HT1080 (cell line): ENCODE measurements at regions not wholly inside any gene's neighbourhood (a gene's known extent, or its start where the extent isn't known, plus 50 kb on each side); places are given as distances from the start of the nearest gene placed in this dataset.
"Not testable (repeated sequence)": the region's sequence is repeated elsewhere in the genome, so short reads cannot be mapped to it uniquely, and the experiment has no call there.

Source experiments
- DNase-seq: peaks from one replicate; pipeline ENCODE4 v3.0.0-alpha.2; 2015; ENCODE audit warnings: low read depth

GRCh38 chr6:119669221-119669620 is 319.7 kb upstream of the MAN1A1 start:
- no peak for DNase-seq

DNA sequence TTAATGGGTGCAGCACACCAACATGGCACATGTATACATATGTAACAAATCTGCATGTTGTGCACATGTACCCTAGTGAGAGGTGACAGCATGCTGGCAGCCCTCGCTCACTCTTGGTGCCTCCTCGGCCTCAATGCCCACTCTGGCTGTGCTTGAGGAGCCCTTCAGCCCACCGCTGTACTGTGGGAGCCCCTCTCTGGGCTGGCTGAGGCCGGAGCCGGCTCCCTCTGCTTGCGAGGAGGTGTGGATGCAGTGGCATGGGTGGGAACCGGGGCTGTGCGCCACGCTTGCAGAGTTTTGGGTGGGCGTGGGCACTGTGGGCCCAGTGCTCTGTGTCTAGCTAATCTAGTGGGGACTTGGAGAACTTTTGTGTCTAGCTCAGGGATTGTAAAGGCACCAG is 315.9 kb upstream of the MAN1A1 start:
- DNase-seq: not testable (repeated sequence)

DNA sequence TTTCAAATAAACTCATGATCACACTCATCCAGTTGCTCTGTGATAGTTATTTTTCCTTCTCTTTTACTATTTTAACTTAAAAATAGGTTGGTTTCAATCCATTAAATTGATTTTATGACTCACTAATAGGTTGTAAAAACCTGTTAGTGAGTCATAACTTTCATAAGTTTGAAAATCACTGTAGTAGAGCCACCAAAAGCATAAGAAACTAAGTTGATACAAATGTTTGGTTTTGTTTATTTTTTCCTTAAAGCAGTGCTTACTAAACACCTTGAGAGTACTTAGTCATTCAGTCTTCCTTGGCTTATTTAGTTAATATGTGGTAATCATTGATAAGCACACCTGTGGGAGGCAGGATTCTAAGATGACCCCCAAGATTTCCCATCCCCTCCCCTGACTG is 312.1 kb upstream of the MAN1A1 start:
- DNase-seq: no peak

DNA sequence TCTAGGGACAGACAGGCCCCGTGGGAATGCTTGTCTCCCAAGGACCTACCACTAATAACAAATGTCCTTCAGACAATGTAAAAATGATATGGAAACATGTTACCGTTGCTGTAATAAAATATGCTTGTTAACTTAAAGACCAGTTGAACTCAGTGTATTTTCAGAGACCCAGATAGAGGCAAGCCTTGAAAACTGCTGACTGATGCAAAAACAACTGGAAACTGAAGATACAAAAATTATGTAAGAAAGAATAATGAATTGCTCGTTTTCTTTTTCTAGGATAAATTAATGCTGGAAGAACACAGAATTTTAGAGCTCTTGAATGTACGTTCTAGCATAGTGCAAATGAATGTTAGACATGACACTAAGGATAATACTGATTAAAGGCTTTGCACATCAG is 311.5 kb upstream of the MAN1A1 start:
- no peak for DNase-seq

- no peak for DNase-seq
These were observed 309.4 kb upstream of the MAN1A1 start for GRCh38 chr6:119658917-119659316.

GRCh38 chr6:119655124-119655523 is 305.6 kb upstream of the MAN1A1 start:
- no peak for DNase-seq

DNA sequence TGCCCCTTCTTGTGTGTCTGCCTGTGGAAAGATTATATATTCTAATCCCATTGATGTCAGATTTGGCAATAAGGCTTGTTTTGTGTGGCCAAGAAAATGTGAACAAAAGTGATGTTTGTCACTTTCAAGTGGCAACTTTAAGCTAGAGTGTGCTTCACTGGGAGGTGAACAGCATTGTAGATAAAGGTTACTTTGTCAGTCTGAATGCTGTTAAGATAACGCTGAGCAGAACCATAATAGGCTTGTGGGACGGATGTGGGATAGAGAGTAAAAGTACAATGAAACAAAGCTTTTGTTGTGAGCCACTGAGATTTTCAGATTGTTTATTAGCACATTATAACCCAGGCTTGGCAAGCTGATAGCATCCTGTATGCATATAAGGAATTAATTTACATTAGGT is 303.8 kb upstream of the MAN1A1 start:
- DNase-seq: no peak

GRCh38 chr6:119649531-119649930 is 300.0 kb upstream of the MAN1A1 start:
- DNase-seq: no peak

DNA sequence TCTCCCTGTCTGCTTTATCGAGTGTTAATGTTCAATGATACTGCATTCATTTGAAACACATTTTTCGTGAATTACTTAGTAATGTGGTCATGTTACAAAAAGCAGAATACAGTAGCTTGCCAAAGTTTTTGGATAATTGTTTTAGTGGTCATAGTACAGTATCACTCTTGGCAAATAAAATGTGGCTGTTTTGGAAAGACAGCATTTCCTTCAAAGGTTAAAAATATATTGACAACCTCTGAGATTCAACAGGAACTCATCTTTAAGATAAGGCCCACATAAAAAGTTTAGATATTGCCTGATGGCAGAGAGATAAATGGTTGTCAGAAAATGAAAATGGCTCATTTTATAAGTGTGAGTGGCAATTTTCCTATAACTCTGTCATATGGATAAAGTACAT is 297.7 kb upstream of the MAN1A1 start:
- no peak for DNase-seq

DNA sequence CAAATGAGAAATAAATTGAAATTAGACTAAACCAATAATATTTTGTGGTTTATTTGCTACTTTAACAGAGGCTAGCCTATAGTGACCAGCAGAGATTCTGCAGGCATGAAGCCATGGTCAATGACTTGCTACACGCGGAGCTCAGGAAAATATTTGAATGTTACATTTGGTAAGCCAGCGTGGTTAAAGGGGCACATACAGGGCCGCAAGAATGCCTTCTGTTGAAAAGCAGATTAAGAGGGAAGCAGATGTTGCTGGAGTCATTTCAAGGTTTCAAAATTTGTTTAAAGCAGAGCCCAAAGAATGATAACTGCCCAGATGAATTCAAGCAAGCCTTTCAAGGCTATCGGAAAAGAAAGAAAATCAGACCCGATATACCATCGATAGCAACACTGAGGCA is 294.3 kb upstream of the MAN1A1 start:
- DNase-seq: no peak

DNA sequence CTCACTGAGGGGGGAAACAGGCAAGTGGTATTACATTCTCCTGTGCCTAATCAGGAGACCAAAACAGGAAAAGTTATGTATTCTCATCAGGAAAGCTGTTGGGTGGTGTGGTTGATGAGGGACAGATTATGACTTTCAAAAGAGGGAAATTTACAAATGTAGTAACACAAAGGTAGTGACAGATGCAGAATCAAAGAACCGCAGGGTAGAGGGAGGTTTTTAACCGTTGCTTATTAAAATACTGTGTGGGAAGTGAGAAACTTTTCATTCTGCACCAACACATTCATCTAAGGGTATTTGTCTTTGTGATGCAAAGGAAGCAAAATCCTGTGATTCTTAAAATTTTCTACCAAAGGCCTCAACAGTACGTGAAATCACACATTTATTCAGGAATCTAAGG is 288.2 kb upstream of the MAN1A1 start:
- DNase-seq: no peak

DNA sequence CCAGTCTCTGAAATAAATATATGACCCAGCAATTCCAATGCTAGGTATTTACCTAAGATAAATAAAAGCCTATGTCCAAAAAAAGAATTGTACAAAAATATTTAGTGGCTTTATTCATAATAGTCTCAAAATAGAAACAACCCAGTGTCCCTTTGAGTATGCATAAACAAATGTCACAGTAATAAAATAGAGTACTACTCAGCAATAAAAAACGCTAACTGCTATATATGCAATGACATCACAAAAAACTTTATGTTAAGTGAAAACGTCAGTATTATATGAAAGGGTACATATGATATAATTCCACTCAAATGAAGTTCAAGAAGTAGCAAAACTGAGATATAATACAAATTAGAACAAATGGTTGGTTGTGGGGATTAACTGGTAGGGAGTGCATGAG is 286.5 kb upstream of the MAN1A1 start:
- DNase-seq: no peak

GRCh38 chr6:119633461-119633860 is 283.9 kb upstream of the MAN1A1 start:
- DNase-seq: no peak

DNA sequence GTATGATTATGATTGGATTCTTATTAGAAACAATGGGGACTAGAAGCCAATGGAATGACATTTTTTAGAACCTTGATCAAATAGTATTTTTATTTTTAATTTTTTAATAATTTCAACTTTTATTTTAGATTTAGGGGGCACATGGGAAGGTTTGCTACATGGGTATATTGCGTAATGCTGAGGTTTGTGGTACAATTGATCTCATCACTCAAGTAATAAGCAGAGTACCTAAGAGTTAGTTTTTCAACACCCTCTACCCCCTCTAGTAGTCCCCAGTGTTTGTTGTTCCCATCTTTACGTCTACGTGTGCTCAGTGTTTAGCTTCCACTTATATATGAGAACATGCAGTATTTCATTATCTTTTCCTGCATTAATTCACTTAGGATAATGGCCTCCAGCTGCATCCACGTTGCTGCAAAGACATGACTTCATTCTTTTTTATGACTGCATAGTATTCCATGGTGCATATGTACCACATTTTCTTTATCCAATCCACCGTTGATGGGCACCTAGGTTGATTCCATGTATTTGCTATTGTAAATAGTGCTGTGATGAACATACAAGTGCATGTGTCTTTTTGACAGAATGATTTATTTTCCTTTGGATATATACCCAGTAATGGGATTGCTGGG is 281.1 kb upstream of the MAN1A1 start:
- no peak for DNase-seq

DNA sequence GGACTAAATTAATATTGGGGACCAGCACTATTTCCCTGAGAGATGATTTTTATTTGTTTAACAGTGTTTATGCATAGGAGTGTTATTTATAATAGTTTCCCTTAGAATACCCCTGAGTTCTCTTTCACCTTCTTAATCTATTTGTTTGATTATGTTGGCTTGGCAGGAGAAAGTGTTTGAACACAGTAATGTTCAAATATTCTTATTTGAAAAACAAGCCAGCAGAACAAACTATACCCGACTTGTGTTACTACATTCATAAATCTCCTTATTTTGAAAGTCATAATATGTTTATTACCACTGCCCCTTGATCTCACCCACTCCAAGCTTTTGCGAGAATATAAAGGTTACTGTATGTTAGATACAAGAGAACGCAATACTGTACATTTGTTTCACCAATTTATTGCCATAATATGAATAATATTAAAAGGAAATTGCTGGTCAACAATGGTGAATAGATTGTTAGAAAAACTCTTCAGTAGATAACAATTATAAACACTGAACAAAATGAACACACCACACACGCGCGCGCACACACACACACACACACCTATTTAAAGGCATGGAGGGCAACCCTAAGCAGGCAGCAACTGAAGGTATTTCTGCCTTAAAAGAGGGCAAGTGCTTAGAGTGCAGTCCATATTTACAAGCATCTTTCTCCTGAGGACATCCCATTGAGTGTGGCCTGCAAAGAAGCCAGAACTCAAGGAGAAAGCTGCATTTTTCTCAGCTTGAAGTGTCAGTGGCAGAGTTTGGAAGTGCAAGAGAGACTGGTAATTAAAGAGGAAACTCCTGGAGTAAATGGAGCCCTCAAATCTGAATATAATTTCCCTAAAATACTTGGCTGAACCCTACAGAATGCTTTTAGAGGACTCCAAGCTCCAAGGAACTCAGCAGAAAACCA is 279.4 kb upstream of the MAN1A1 start:
- no peak for DNase-seq

DNA sequence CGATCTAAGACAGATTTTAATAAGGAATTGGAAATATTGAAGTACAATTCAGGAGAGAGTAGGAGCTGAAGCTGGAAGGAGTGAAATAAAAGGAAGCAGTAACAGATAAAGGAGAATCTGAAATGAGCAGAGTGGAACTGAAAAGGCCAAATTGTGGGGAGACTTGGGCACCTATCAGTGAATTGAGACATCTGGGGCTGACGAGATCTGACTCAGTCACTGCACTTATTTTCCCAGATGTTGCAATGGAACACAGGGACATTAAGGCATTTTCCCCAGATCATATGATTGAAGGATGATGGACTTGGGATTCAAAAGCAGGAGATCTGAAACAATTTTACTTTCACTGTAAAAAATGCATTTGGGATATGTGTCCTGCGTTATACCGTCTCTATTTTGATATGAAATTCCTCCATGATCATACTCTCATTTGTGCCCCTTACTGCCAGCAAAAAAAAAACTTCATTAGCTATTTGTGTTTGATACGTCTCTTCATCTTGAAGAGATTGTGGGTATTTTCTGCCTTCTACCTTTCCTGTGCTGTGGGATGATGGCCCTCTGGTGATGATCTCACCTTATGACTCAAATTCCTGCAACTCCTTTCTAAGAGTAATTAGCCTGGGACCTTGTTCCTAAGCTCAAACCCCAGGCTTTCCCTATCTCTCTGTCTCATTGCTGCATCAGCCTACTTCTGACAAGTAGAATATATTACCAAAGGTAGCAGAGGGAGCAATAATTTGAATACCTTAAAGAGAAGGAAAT is 278.5 kb upstream of the MAN1A1 start:
- DNase-seq: peak; percentile 85

GRCh38 chr6:119626884-119627619 is 277.5 kb upstream of the MAN1A1 start:
- no peak for DNase-seq

DNA sequence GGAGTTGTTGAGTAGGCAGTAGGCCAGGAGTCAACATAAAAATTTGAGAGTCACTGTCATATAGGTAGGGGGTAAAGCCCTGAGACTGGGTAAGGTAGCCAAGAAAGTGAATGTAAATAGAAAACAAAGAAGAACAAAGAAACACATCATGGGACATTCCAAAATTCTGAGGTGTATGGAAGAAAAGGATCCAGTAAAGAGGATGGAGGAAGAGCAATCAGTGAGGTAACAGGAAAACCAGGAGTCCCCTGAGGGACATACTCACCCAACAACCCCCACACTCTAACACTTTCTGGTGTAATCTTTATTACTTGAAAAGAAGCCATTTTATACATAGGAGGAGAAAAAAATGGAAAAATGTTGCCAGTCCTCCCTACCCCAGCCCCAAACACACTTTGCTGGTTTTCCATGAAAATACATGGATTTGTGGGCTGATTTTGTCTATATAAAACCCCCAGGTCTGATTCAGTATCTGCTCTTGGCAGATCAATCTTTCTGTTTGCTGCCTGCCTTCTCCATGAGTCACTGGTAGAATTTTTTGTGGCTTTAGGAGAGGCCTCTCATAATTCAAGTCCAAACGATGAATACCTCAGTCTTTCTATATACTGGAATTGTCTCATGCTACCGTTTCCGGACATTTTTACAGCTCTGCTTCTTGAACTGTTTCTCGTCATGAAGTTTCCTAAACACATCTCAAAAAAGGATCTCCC is 271.4 kb upstream of the MAN1A1 start:
- peak; percentile 91 for DNase-seq

DNA sequence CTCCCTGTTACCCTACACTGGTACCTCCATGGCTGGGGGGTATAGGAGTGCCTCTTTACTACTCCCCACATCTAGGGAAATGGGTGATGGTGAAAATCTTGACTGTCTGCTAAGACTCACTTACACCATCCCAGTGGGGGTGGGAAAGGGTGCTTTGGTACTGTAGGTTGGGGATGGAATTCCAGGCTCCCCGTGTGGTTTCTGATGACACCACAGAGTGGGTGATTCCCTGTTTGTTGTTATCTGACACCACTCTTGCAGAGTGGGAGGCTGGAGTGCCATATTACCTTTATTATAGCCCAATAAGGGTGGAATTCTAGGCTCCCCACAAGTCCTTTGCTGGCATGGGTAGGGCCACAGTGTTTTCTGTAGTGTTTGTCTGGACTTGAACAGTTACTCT is 264.6 kb upstream of the MAN1A1 start:
- no peak for DNase-seq

DNA sequence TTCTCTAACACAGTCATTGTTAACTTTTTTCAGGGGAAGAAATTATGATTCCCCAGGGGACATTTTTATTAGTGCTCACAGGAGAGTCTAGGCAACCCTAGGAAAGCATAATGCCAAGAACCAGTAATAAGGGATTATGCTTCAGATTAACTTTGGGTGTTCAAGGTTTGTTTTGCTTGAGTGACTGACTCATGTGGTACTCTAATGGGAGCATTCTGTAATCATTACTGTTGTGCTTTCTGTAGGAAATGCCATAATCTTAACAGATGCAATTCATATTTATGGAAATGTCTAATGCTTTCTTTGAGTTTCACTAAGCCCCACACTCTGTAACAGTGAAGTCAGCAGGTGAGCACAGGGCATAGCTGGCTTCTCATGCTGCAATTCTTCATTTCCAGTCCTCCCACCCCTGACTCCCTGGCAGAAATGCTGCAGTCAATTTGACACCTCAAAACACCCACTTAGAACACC is 263.4 kb upstream of the MAN1A1 start:
- DNase-seq: no peak
